Fibroblast of villous mesenchyme (primary cell): ENCODE measurements at regions not wholly inside any gene's neighbourhood (a gene's known extent, or its start where the extent isn't known, plus 50 kb on each side); places are given as distances from the start of the nearest gene placed in this dataset.

Source experiments
- DNase-seq: peaks from one replicate; pipeline ENCODE4 v3.0.0-alpha.2; 2010; ENCODE audit warnings: low read depth
- H3K4me3 ChIP-seq: 2 replicates; pipeline ENCODE4 v1.5.1; 2011; ENCODE audit warnings: low read depth, mild to moderate bottlenecking, low read length
- CTCF ChIP-seq: IDR thresholded peaks from 2 replicates; pipeline ENCODE4 v1.5.1; 2012; ENCODE audit warnings: low read depth, mild to moderate bottlenecking, low read length; ENCODE audit not compliant: insufficient read depth

GRCh38 chr4:86529436-86529835 lies 64.7 kb upstream of the PTPN13 start:
- TF ChIP-seq CTCF, result no peak
- H3K4me3 ChIP-seq, result no peak overlapping the region
- DNase-seq, result no peak

- no peak overlapping the region for H3K4me3 ChIP-seq
- no peak for TF ChIP-seq CTCF
Measured at GRCh38 chr4:86530183-86530582, 63.9 kb upstream of the PTPN13 start.

GRCh38 chr4:86531440-86531839 lies 62.7 kb upstream of the PTPN13 start:
- TF ChIP-seq CTCF, result no peak
- no peak for DNase-seq
- no peak overlapping the region for H3K4me3 ChIP-seq

More at GRCh38 chr4:86530183-86530582, 63.9 kb upstream of the PTPN13 start:
- no peak for DNase-seq

GRCh38 chr4:86532851-86533250 lies 61.3 kb upstream of the PTPN13 start:
- no peak overlapping the region for H3K4me3 ChIP-seq
- TF ChIP-seq CTCF, result no peak

GRCh38 chr4:86536151-86536550 lies 58.0 kb upstream of the PTPN13 start:
- no peak for TF ChIP-seq CTCF
- peak; percentile 42 for DNase-seq
- no peak overlapping the region for H3K4me3 ChIP-seq

More at GRCh38 chr4:86532851-86533250, 61.3 kb upstream of the PTPN13 start:
- DNase-seq, result no peak

GRCh38 chr4:86542319-86543027 lies 51.6 kb upstream of the PTPN13 start:
- H3K4me3 ChIP-seq, result no peak overlapping the region
- TF ChIP-seq CTCF, result no peak
- no peak for DNase-seq

- H3K4me3 ChIP-seq, result no peak overlapping the region
- no peak for DNase-seq
- no peak for TF ChIP-seq CTCF
Measured at GRCh38 chr4:86543080-86543479, 51.0 kb upstream of the PTPN13 start.
